OCI-LY3 (cell line): ENCODE measurements at regions not wholly inside any gene's neighbourhood (a gene's known extent, or its start where the extent isn't known, plus 50 kb on each side); places are given as distances from the start of the nearest gene placed in this dataset.

Experiments
- H2AFZ ChIP-seq: fragments of 200-600, 300-600 bp; shearing (Covaris generic); 2 replicates; pipeline ENCODE4 v1.6.0; 2014; ENCODE audit warnings: antibody characterized with exemption, low read depth, low read length
- H3K27ac ChIP-seq: fragments of 200-600, 300-600 bp; sonication (generic); 2 replicates; pipeline ENCODE4 v1.5.1; 2014; ENCODE audit warnings: mild to moderate bottlenecking, low read length, moderate library complexity, mixed read lengths
- H3K27me3 ChIP-seq: fragments of 200-600, 300-600 bp; sonication (generic); 2 replicates; pipeline ENCODE4 v1.6.1; 2014; ENCODE audit warnings: low read depth, low read length, mixed read lengths
- H3K36me3 ChIP-seq: fragments of 200-600, 300-600 bp; sonication (generic); replicated peaks from 2 replicates; pipeline ENCODE3; 2014; ENCODE audit warnings: low read depth, low read length, mixed read lengths
- H3K4me1 ChIP-seq: fragments of 300-600, 200-600 bp; sonication (generic); 2 replicates; pipeline ENCODE4 v1.6.1; 2014; ENCODE audit warnings: low read length, mixed read lengths
- H3K4me2 ChIP-seq: fragments of 200-600, 300-600 bp; sonication (generic); 2 replicates; pipeline ENCODE4 v1.6.1; 2014; ENCODE audit warnings: low read length, mixed read lengths
- H3K4me3 ChIP-seq: fragments of 300-600, 200-600 bp; sonication (generic); 2 replicates; pipeline ENCODE4 v1.5.1; 2014; ENCODE audit warnings: antibody characterized with exemption, mild to moderate bottlenecking, low read length, moderate library complexity
- H3K79me2 ChIP-seq: fragments of 300-600, 200-600 bp; shearing (Covaris generic); 2 replicates; pipeline ENCODE4 v1.6.1; 2014; ENCODE audit warnings: mild to moderate bottlenecking, low read length, mixed read lengths
- H3K9ac ChIP-seq: fragments of 300-600, 200-600 bp; shearing (Covaris generic); 2 replicates; pipeline ENCODE4 v1.6.0; 2014; ENCODE audit warnings: mild to moderate bottlenecking, low read length, moderate library complexity
- H3K9me3 ChIP-seq: fragments of 200-600, 300-600 bp; shearing (Covaris generic); 2 replicates; pipeline ENCODE4 v1.6.1; 2014; ENCODE audit warnings: low read length, mixed read lengths; ENCODE audit not compliant: insufficient read depth
- H4K20me1 ChIP-seq: fragments of 200-600, 300-600 bp; sonication (generic); 2 replicates; pipeline ENCODE4 v1.6.1; 2016; ENCODE audit warnings: low read length, mixed read lengths; ENCODE audit not compliant: insufficient read depth
- CTCF ChIP-seq: fragments of 200-600, 300-600 bp; sonication (generic); IDR thresholded peaks from 2 replicates; pipeline ENCODE4 v1.5.1; 2014; ENCODE audit warnings: antibody characterized with exemption, low read length, low read depth
- EZH2phosphoT487 ChIP-seq: fragments of 200-600 bp; shearing (Covaris generic); IDR thresholded peaks from 2 replicates; pipeline ENCODE4 v1.6.1; 2018; ENCODE audit warnings: antibody characterized with exemption, mixed run types, low read depth

GRCh38 chr7:80324032-80324431, 187.8 kb downstream of the GNAT3 start:
- Histone ChIP-seq H3K9ac (no peak overlapping the region), H2AFZ (no peak overlapping the region), H3K36me3 (no peaks in the 10 kb centered on the region), H3K4me1 (no peaks in the 10 kb centered on the region), H4K20me1 (no peaks in the 10 kb centered on the region), H3K79me2 (no peaks in the 10 kb centered on the region), H3K27me3 (no peaks in the 10 kb centered on the region), H3K4me2 (no peak overlapping the region), H3K27ac (no peak overlapping the region), H3K4me3 (no peak overlapping the region), H3K9me3 (no peaks in the 10 kb centered on the region)
- TF ChIP-seq EZH2phosphoT487 (no peak), CTCF (no peak)

- Histone ChIP-seq H3K27me3 (no peaks in the 10 kb centered on the region), H3K4me2 (no peak overlapping the region), H3K36me3 (no peaks in the 10 kb centered on the region), H3K79me2 (no peaks in the 10 kb centered on the region), H2AFZ (no peak overlapping the region), H3K27ac (no peak overlapping the region), H4K20me1 (no peaks in the 10 kb centered on the region), H3K4me3 (no peak overlapping the region), H3K9me3 (no peaks in the 10 kb centered on the region), H3K9ac (no peak overlapping the region), H3K4me1 (no peaks in the 10 kb centered on the region)
- TF ChIP-seq EZH2phosphoT487, result no peak
- no peak for TF ChIP-seq CTCF
Observed at GRCh38 chr7:80319461-80319860, 184.8 kb downstream of the GNAI1 start.

- no peak overlapping the region for H2AFZ ChIP-seq
- TF ChIP-seq CTCF, result no peak
- TF ChIP-seq EZH2phosphoT487, result no peak
- H3K27ac ChIP-seq, result no peak overlapping the region
Observed at GRCh38 chr7:80318081-80318480, 183.4 kb downstream of the GNAI1 start.

GRCh38 chr7:80316811-80317210, 182.2 kb downstream of the GNAI1 start:
- no peaks in the 10 kb centered on the region for H3K9me3 ChIP-seq
- H2AFZ ChIP-seq, result no peak overlapping the region
- H3K9ac ChIP-seq, result no peak overlapping the region
- H3K27ac ChIP-seq, result no peak overlapping the region
- H3K4me1 ChIP-seq, result no peaks in the 10 kb centered on the region
- H3K79me2 ChIP-seq, result no peaks in the 10 kb centered on the region
- no peak overlapping the region for H3K4me3 ChIP-seq
- no peaks in the 10 kb centered on the region for H4K20me1 ChIP-seq
- H3K36me3 ChIP-seq, result no peaks in the 10 kb centered on the region
- H3K27me3 ChIP-seq, result no peaks in the 10 kb centered on the region
- H3K4me2 ChIP-seq, result no peak overlapping the region
- TF ChIP-seq CTCF (no peak), EZH2phosphoT487 (no peak)

More at GRCh38 chr7:80318081-80318480, 183.4 kb downstream of the GNAI1 start:
- no peak overlapping the region for H3K9ac ChIP-seq
- no peaks in the 10 kb centered on the region for H3K27me3 ChIP-seq
- no peaks in the 10 kb centered on the region for H4K20me1 ChIP-seq
- H3K79me2 ChIP-seq, result no peaks in the 10 kb centered on the region
- H3K4me2 ChIP-seq, result no peak overlapping the region
- H3K4me1 ChIP-seq, result no peaks in the 10 kb centered on the region
- no peaks in the 10 kb centered on the region for H3K36me3 ChIP-seq
- H3K4me3 ChIP-seq, result no peak overlapping the region
- no peaks in the 10 kb centered on the region for H3K9me3 ChIP-seq
